ENCODE measurements at regions not wholly inside any gene's neighbourhood (a gene's known extent, or its start where the extent isn't known, plus 50 kb on each side); places are given as distances from the start of the nearest gene placed in this dataset.
A peak's percentile ranks its signal among the peaks of the same experiment; 100 is the strongest.
"Not testable (repeated sequence)": the region's sequence is repeated elsewhere in the genome, so short reads cannot be mapped to it uniquely, and the experiment has no call there.

- Histone ChIP-seq H3K27ac (ENCODE audit: low read depth) (no peak overlapping the region), H3K4me1 (ENCODE audit: insufficient read depth) (no peaks in the 10 kb centered on the region), H3K4me3 (ENCODE audit: low read depth, low read length) (no peak overlapping the region), H3K36me3 (ENCODE audit: insufficient read depth) (no peaks in the 10 kb centered on the region)
- 80% methylated on average over 3 of the region's 3 CpGs for WGBS
- DNase-seq (ENCODE audit: extremely low spot score) = no peak
These were observed 287.8 kb upstream of the MKLN1 start for GRCh38 chr7:131039836-131040235.

GRCh38 chr7:131040467-131040932, 287.2 kb upstream of the MKLN1 start:
- DNase-seq (ENCODE audit: extremely low spot score) = peak; percentile 21
- WGBS = 3% methylated on average over 6 of the region's 6 CpGs
- Histone ChIP-seq H3K36me3 (ENCODE audit: insufficient read depth) (no peaks in the 10 kb centered on the region), H3K27ac (ENCODE audit: low read depth) (no peak overlapping the region), H3K4me1 (ENCODE audit: insufficient read depth) (no peaks in the 10 kb centered on the region), H3K4me3 (ENCODE audit: low read depth, low read length) (no peak overlapping the region)

- not testable (repeated sequence) for H3K4me1 ChIP-seq (ENCODE audit: insufficient read depth); H3K4me3 ChIP-seq (ENCODE audit: low read depth, low read length); H3K36me3 ChIP-seq (ENCODE audit: insufficient read depth); DNase-seq (ENCODE audit: extremely low spot score); H3K27ac ChIP-seq (ENCODE audit: low read depth)
- WGBS = 96% methylated on average over 17 of the region's 17 CpGs
These were observed 286.5 kb upstream of the MKLN1 start for GRCh38 chr7:131041012-131041695.

- Histone ChIP-seq H3K36me3 (ENCODE audit: insufficient read depth) (no peaks in the 10 kb centered on the region), H3K27ac (ENCODE audit: low read depth) (no peak overlapping the region), H3K4me3 (ENCODE audit: low read depth, low read length) (no peak overlapping the region), H3K4me1 (ENCODE audit: insufficient read depth) (no peaks in the 10 kb centered on the region)
- WGBS = 71% methylated on average over 7 of the region's 7 CpGs
- DNase-seq (ENCODE audit: extremely low spot score) = no peak
These were observed 285.2 kb upstream of the MKLN1 start for GRCh38 chr7:131042269-131043160.

GRCh38 chr7:131045526-131045925, 282.1 kb upstream of the MKLN1 start:
- no peak overlapping the region for H3K27ac ChIP-seq (ENCODE audit: low read depth)

GRCh38 chr7:131046246-131046645, 281.4 kb upstream of the MKLN1 start:
- H3K36me3 ChIP-seq (ENCODE audit: insufficient read depth) = peaks cover 3% of the 10 kb centered on the region
- no peak overlapping the region for H3K27ac ChIP-seq (ENCODE audit: low read depth)
- DNase-seq (ENCODE audit: extremely low spot score) = no peak
- H3K4me3 ChIP-seq (ENCODE audit: low read depth, low read length) = no peak overlapping the region
- 94% methylated on average over 1 of the region's 1 CpG for WGBS
- no peaks in the 10 kb centered on the region for H3K4me1 ChIP-seq (ENCODE audit: insufficient read depth)

More at GRCh38 chr7:131045526-131045925, 282.1 kb upstream of the MKLN1 start:
- WGBS = 92% methylated on average over 1 of the region's 1 CpG
- no peaks in the 10 kb centered on the region for H3K4me1 ChIP-seq (ENCODE audit: insufficient read depth)
- H3K4me3 ChIP-seq (ENCODE audit: low read depth, low read length) = no peak overlapping the region
- peaks cover 3% of the 10 kb centered on the region for H3K36me3 ChIP-seq (ENCODE audit: insufficient read depth)
- DNase-seq (ENCODE audit: extremely low spot score) = no peak

- 75% methylated on average over 2 of the region's 2 CpGs for WGBS
- H3K36me3 ChIP-seq (ENCODE audit: insufficient read depth) = peaks cover 3% of the 10 kb centered on the region
- H3K4me3 ChIP-seq (ENCODE audit: low read depth, low read length) = no peak overlapping the region
- H3K4me1 ChIP-seq (ENCODE audit: insufficient read depth) = no peaks in the 10 kb centered on the region
- no peak overlapping the region for H3K27ac ChIP-seq (ENCODE audit: low read depth)
- DNase-seq (ENCODE audit: extremely low spot score) = no peak
These were observed 279.9 kb upstream of the MKLN1 start for GRCh38 chr7:131047651-131048304.

GRCh38 chr7:131051304-131051703, 276.4 kb upstream of the MKLN1 start:
- Histone ChIP-seq H3K4me1 (ENCODE audit: insufficient read depth) (no peaks in the 10 kb centered on the region), H3K27ac (ENCODE audit: low read depth) (no peak overlapping the region), H3K4me3 (ENCODE audit: low read depth, low read length) (no peak overlapping the region), H3K36me3 (ENCODE audit: insufficient read depth) (peaks cover 3% of the 10 kb centered on the region)
- DNase-seq (ENCODE audit: extremely low spot score) = no peak
- WGBS = 97% methylated on average over 2 of the region's 2 CpGs

GRCh38 chr7:131052285-131052904, 275.3 kb upstream of the MKLN1 start:
- Histone ChIP-seq H3K27ac (ENCODE audit: low read depth) (no peak overlapping the region), H3K36me3 (ENCODE audit: insufficient read depth) (peaks cover 3% of the 10 kb centered on the region), H3K4me1 (ENCODE audit: insufficient read depth) (no peaks in the 10 kb centered on the region), H3K4me3 (ENCODE audit: low read depth, low read length) (no peak overlapping the region)
- no peak for DNase-seq (ENCODE audit: extremely low spot score)
- WGBS = 83% methylated on average over 4 of the region's 4 CpGs

GRCh38 chr7:131056007-131056406, 271.7 kb upstream of the MKLN1 start:
- DNase-seq (ENCODE audit: extremely low spot score) = no peak
- H3K4me3 ChIP-seq (ENCODE audit: low read depth, low read length) = no peak overlapping the region
- 88% methylated on average over 2 of the region's 2 CpGs for WGBS
- H3K36me3 ChIP-seq (ENCODE audit: insufficient read depth) = no peaks in the 10 kb centered on the region
- H3K27ac ChIP-seq (ENCODE audit: low read depth) = no peak overlapping the region
- no peaks in the 10 kb centered on the region for H3K4me1 ChIP-seq (ENCODE audit: insufficient read depth)

- Histone ChIP-seq H3K36me3 (ENCODE audit: insufficient read depth) (no peaks in the 10 kb centered on the region), H3K4me3 (ENCODE audit: low read depth, low read length) (no peak overlapping the region), H3K27ac (ENCODE audit: low read depth) (peak overlapping the region; percentile 84), H3K4me1 (ENCODE audit: insufficient read depth) (peaks cover 5% of the 10 kb centered on the region)
- WGBS = 16% methylated on average over 6 of the region's 6 CpGs
- DNase-seq (ENCODE audit: extremely low spot score) = no peak
These were observed 270.5 kb upstream of the MKLN1 start for GRCh38 chr7:131057015-131057793.

- WGBS = 45% methylated on average over 2 of the region's 2 CpGs
- Histone ChIP-seq H3K27ac (ENCODE audit: low read depth) (no peak overlapping the region), H3K4me1 (ENCODE audit: insufficient read depth) (peaks cover 5% of the 10 kb centered on the region), H3K36me3 (ENCODE audit: insufficient read depth) (no peaks in the 10 kb centered on the region), H3K4me3 (ENCODE audit: low read depth, low read length) (no peak overlapping the region)
- DNase-seq (ENCODE audit: extremely low spot score) = no peak
These were observed 269.9 kb upstream of the MKLN1 start for GRCh38 chr7:131057794-131058070.
